Activated CD8-positive, alpha-beta memory T cell treated with anti-CD3 and anti-CD28 coated beads, Interleukin-2, amount 50 U/mL, for 1 hour (primary cell): ENCODE measurements at regions not wholly inside any gene's neighbourhood (a gene's known extent, or its start where the extent isn't known, plus 50 kb on each side); places are given as distances from the start of the nearest gene placed in this dataset.

Experiments used
- DNase-seq: peaks from one replicate; pipeline ENCODE4 v3.0.0-alpha.2; 2020; ENCODE audit errors: extremely low read depth

DNA sequence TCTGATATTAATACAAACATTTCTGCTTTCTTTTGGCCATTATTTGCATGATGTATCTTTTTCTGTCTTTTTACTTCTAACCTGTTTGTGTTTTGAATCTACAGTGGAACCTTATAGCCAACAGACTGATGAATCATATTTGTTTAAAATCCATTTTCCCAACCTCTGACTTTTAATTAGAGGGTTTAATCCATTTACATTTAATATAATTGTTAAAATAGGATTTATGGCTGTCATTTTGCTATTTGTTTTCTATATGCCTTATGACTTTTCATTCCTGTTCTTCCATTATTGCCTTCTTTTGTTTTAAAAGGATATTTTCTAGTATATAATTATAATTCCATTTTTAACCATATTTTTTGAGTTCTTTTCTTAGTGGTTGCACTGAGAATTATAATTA, 286.1 kb downstream of the ZNF621 start:
- DNase-seq = no peak

DNA sequence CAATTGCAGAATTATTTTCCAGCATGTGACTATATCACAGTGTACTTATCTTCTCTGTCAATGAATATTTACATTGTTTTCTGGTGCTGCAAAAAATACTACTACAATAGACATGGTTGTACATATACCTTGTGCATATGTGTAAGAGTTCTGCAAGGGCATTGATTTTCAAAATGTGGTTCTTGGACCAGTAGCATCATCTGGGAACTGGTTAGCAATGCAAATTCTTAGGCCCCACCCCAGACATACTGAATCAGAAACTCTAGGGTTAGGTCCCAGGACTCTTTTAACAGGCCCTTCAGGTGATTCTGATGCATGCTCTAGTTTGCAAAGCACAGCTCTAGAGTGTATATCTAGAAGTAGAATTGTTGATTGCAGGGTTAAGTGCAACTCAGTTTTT, 292.3 kb downstream of the ZNF621 start:
- no peak for DNase-seq

DNA sequence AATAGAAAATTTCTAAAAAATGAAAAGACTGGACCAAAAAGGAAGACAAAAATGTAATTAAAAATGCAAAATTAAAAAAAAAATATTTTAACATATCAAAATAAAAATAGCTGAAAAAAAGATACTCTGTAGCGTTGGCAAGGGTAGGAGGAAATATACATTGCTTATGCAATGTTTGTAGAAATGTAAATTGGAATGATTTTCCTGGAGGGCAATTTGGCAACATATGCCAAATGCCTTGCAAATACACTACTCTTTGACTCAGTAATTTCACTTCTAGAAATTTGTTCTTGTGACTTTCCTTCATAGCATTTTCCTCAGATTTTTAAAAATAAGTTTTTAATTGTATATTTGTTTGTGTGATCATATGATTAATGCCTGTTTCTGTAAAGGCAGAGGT, 296.6 kb downstream of the ZNF621 start:
- no peak for DNase-seq

DNA sequence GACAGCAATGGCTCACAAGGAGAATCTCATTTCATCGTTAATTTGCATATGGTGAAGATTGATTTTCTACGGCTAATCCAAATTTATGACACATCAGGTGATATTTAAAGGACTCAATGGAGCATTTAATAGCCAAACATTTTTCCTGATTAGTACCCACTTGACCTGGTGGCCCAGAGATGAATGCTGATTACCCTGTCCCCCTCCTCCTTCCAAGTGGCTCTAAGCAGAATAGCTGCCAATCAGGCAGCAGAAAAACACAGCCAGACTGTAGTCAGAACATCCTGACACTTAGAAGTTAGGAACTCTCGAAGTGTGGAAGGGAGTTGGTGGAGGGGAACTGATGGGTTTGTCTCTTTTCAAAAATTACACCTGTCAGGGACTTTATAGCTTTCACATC, 302.5 kb downstream of the ZNF621 start:
- no peak for DNase-seq

DNA sequence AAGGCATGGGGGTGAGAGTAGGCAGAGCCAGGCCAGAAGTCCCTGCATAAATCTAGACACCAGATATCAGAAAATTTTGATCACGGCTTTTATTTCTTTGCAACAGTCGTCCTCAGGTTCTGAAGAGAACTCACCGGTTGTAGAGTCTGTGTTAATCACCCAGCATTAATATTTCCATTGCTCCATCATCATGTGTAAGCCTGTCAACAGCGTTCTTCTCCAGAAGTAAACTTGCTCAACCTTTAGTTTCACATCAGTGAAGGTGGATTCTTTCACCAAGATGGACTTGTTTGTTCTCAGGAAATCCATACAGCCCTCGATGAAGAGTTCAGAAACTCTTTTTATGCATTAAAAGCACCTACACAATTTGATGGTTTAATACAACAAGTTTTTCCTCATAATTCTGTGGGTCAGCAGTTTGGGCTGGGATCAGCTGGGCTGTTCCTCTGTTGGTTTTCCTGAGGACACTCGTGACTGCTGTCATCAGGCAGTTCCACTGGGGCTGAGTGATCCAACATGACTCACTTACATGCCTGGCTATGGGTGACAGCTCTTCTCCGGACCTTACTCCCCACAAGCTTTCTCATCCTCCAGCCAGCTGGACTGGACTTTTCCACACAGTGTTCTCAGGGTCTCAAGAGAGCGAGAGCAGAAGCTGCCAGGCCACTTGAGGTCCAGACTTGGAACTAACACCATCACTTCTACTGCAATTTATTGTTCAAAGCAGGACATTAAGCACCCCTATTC, 303.4 kb downstream of the ZNF621 start:
- no peak for DNase-seq

DNA sequence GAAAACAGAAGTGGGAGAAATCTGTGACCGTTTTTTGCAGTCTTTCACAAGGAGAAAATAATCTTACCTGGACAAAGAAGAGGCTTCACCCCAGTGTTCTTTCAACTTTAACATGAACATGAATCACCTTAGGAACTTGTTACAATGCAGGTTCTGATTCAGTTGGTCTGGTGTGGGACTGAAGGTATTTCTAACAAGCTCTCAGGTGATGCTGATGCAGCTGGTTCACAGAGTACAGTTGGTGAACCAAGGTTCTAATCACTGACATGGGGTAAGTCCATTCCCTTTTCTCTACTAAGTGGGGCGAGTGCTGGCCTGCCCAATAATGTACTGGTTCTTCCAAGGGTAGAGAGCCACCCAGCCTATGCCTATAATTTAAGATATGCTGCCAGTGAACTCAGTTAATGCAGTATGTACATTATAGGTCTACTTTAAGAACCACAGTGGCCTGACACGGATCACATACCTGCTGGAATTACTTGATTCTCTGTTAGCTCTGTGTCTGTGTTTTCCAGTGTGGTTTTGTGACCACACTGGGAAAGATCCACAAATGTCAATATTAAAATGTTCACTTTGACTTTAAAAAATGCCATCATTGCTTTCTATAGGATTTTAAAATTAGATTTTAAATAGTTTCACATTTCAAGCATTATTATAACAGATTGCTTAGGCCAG, 304.1 kb downstream of the ZNF621 start:
- DNase-seq = no peak

DNA sequence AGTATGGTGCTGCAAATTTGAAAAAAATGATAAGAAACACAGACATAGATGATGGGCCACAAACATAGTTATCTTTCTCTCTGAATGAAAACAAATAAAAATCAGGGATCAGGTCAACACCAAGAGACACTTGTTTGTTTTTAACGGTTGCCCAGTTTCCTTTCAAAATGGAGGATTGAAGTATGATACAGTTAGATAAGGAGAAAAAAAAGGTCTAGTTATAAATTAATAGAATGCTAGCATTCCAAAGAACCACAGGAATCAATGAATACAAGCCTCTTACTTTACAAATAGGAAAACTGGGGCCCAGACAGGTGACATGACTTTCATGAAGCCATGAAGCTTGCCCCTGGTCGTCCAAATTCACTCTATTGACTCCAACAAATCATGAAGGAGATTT, 305.1 kb downstream of the ZNF621 start:
- no peak for DNase-seq

DNA sequence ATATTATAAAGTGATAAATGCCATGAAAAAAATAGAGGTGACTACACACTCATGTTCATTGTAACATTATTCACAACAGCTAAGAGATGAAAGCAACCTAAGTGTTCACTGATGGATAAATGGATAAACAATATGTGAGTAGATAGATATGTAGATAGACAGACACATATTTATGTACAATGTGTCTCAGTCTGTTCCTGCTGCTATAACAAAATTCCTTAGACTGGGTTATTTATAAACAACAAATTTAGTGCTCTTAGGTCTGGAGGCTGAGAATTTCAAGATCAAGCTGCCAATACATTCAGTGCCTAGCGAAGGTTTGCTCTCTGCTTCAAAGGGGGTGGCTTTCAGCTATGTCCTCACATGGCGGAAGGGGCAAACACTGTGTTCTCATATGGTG, 312.5 kb downstream of the ZNF621 start:
- no peak for DNase-seq

DNA sequence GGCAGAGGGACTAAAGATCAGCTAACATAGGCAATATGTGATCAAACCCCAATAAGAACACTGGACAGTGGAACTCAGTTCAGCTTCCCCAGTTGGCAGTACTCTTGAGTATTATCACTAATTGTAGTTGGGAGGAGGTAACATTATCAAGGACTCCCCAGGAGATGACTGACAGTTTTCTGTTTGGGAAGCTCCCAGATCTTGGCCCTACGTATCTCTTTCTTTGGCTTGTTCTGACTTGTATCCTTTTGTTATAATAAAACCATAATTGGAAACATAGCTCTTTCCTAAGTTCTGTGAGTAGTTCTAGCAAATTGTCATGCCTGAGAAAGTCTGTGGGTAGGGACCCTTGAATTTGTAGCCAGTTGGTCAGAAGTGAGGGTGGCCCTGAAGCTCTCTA, 316.4 kb downstream of the ZNF621 start:
- no peak for DNase-seq

DNA sequence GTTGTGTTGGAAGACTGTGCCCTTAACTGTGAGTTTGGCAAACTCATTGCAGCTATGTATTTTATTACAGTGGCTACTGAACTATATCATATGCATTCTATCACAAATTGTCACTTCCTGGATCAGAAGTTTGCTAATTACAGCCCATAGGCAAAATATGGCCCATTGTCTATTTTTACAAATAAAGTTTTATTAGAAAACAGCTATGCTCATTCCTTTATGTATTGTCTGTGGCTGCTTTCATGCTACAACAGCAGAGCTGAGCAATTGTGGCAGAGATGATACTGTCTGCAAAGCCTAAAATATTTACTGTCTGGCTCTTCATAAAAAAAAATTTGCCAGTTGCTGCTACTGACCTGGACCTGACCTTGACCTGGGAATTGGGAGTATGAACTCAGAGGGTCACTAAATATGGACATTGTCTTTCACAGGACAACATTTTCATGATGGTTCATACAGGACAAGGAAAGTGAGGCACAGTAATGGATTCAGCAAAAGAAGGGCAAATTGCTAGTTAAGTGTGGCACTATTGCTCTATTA, 316.9 kb downstream of the ZNF621 start:
- DNase-seq = no peak

DNA sequence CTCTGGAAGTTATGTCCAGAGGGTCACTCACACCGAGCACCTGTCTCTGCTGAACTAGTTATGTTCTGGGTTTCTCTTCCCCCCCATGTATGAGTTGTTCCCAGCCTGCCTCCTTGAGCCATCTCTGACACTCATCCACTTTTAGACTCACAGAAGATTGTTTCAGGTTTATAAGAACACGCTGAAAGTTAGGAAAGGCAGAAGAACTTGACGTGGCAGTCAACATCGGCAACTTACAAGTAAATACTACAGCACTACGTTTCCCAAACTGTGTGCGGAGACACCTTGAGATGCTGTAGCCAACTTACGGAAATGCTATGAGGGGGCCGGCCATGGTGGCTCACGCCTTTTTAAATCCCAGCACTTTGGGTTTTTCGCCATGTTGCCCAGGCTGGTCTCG, 318.0 kb downstream of the ZNF621 start:
- DNase-seq = no peak

DNA sequence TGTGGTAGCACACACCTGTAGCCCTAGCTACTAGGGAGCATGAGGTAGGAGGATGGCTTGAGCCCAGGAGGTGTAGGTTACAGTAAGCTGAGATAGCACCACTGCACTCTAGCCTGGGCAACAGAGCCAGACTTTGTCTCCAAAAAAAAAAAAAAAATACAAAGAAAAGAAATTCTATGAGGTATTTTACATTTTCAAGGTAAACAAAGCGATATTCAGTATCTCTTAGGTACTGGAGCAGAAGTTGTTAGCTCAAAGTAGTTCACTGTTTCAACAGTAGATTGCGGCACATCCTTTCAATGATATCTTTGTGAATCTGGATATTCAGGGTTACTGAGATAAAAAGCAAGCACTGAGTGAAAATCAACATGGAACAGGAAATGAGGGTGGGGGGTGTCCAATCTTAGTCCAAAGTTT, 318.5 kb downstream of the ZNF621 start:
- no peak for DNase-seq

DNA sequence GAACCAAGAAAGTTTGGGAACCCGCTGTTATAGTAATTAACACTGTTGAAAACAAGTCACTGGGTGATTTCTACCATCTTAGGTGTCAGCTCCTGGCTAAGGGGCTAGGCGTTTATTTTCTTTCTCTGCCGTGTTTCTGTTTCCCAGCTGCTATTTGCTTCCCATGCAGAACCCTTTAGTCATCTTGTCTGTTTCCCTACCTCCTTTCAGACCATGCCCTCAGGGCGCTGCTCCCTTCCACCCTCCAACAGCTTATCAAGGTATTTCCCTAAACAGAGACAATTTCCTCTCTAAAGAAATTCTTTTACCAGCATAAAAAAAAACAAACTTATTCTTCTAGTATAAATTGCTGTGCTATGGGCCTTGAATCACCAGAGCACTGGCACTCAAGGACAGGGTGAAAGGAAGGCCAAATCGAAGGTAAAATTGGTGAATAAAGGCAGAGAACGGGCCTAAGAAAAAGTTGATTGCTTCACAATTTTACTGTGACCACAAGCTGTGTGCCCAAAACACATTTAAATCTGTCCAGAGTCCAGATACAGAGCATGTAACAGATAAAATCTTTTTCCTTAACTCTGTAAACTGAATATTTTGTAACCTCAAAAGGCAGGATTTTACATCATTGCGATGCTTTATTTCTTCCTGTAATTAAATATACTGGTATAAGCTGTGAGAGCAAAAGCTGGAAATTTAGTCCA, 319.2 kb downstream of the ZNF621 start:
- no peak for DNase-seq

DNA sequence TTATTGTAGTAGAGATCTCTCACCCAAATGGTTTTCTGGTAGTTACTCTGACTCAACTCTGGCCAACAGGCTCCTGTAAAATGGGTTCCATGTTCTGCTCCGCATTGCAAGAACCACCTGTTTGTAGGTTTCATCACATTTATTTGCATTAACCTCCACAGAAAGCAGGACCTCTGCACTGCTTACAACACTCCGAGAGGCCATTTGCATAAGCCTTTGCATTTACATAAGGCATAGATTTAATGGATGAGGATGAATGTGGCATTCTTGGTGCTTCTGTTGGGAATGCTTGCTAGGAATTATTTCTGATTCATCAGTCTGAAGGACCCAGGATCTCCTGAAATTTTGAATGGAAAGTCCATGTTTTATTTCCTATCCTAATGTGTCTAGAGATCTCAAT, 320.1 kb downstream of the ZNF621 start:
- DNase-seq = no peak

DNA sequence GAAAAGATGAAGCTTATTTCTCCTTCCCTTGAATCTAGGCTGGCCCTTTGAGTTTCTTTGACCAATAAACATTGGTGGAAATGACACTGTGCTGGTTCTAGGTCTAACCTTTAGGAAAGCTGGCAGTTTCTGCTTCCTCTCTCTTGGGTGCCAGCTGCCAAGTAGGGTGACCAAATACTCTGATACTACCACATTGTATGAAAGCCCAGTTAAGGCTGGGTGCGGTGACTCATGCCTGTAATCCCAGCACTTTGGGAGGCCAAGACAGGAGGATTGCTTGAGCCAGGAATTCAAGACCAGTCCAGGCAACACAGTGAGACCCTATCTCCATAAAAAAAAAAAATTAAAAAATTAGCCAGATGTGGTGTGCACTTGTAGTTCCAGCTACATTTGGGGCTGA, 320.7 kb downstream of the ZNF621 start:
- DNase-seq = no peak

DNA sequence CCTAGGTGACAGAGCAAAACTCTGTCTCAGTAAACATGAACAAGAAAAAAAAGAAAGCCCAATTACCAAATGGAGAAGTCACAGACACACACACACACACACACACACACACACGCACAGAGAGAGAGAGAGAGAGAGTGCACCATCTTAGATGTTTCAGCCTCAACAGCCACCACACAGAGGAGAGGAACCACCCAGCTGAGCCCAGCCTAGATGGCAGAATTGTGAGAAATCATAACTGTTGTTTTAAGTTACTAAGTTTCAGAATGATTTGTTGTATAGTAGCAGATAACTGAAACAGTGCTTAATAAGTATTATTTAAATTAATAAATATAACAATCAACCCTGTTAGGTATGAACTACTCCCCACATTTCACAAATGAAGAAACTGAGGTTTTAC, 321.2 kb downstream of the ZNF621 start:
- DNase-seq = no peak

DNA sequence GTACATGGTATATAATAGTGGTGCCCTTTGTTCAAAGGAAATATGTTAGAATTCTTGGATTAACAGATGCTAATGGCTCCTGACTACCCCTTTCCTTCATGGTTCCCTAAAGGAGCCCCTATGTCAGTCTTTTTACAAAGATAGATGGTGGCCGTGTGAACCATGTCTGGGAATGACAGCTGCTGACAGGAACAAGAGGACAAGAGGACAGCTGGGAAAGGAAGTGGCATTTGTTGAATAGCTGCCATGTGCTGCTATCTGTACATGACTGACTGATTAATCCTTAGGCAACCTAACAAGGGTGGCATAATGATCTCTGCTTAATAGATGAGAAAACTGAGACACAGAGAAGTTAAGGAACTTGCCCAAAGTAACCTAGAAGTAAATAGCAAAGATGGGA, 321.7 kb downstream of the ZNF621 start:
- no peak for DNase-seq

DNA sequence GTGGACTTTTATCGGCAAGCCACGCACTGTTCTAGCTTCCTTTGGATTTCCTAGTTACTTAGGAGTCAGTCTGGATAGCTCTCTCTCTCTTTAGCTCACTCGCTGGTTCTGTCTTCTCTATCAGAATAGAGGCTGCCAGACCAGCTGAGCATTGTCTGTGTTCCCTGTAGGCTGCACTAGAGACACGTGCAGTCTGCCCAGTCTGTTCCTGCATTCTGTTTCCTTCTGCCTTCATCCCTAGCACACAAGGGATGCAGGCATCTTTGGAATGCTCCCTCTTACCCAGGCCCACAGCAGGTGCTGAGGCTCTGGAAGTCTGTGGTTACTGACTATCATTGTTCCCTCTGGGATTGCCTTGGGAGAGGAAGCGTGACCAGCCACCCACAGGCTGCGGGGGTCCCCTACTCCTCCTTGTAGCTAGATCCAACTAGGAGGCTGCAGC, 322.8 kb downstream of the ZNF621 start:
- no peak for DNase-seq

DNA sequence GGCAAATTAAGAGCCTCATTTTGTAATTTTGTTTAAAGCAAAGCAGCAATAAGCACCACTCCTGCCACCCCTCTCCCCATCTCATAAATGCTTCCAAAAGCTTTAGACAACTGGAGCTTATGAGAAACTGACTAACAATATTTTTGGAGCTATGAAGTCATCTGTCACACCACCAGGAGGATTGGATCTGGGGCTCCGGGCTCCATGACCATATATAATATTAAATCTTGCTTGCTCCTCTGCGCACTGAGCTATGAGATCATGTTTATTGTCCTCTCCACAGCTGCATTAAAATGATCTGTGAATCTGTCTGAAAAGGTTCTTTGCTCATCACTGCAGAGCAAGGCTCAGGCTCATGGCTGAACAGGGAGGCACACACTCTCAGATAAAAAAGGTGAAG, 323.7 kb downstream of the ZNF621 start:
- DNase-seq = no peak

DNA sequence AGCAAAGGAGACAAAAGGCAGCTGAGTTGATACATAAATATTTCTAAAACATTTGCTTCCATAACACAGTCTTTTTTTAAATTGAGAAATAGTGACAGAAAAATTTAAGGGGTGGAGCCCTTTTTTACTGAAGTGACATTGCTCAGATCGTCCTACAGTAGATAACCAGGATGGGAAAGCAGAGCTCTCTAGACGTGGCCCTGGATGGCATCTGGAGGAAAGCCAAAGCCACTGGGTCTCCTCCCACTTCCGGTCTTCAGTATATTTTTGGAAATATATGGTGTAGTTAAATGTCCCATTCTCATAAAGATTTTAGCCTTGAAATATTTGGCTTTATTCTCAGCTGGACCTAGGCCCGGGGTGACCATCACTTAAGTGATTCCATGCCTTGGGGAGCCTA, 326.1 kb downstream of the ZNF621 start:
- DNase-seq = no peak

DNA sequence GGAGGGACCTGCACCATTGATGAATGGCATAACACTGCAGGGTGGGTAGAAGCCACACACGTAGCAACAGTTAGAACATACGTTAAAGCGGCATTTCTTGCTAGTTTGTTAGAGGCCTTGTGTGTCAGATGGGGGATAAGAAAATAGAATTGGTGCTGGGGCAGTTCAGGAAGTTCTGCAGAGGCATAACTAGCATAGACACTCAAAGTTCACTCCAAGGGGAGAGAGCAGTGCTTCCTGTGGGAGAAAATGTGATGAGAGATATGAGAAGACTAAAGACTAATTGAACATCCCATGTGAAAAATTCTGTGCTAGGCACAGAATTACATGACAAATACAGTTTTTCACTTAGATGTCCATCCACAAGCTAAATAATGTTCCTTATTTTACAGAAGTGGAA, 327.1 kb downstream of the ZNF621 start:
- no peak for DNase-seq

DNA sequence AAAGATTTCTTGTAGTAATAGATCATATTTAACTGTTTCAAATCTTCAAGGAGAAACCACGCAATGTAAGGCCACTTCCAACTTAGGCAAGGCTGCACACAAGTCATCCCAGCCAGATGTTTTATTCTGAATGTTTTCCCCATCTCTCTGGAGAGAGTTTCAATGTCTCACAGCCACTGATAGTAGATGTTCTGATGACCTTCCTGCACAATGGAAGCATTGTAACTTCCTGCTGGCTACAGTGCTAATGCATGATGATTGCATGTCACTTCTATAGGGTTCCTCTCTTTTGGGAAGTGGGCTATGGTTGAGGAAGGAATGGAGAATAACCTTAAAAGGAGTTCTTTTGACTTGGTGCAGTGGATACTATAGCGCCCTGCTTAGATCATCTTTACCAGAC, 328.0 kb downstream of the ZNF621 start:
- no peak for DNase-seq

DNA sequence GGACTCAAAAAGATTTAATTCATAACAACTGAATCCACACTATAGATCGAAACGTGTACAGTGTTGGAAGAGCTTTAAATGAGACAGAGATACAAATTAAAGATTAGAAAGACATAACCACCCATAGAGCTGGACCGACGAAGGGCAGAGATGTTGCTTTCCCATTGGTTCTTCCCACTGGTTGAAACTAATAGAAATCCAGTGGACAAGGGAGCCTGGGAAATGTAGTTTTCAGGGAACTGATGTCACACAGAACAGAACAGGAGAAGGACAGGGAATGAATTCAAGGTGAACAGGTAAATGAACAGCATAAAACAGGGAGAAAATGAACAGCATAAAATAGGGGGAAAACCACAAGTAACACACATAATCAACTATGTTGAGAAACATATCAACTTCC, 328.7 kb downstream of the ZNF621 start:
- DNase-seq = no peak
